T-helper 2 cell (primary cell): ENCODE measurements at regions not wholly inside any gene's neighbourhood (a gene's known extent, or its start where the extent isn't known, plus 50 kb on each side); places are given as distances from the start of the nearest gene placed in this dataset.
A peak's percentile ranks its signal among the peaks of the same experiment; 100 is the strongest.
"Not testable (repeated sequence)": the region's sequence is repeated elsewhere in the genome, so short reads cannot be mapped to it uniquely, and the experiment has no call there.

Experiments used
- DNase-seq, 5 experiments: peaks; one replicate each; pipeline versions ENCODE4 v3.0.0 to v3.0.0-alpha.2; 2012 to 2022

- not testable (repeated sequence) for DNase-seq
Measured at GRCh38 chr9:85792057-85792456, 50.3 kb upstream of the AGTPBP1 start.

GRCh38 chr9:85802978-85803695 is 61.4 kb upstream of the AGTPBP1 start:
- peak in 3 of 5 experiments; percentile 29 to 45 (median 35) for DNase-seq

DNA sequence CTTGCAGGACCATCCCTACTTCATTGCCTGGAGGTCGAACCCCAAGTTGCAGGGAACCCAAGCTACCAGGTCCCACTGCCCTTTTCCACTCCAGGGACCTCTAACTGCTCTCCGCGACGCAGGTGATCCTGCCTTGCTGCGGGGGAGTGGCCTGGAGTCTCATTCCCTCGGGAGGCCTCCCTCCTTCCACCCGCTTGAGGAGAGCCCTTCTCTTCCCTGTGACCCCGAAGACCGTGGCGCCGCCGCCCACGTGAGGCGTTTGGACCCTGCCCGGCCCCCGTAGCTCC is 63.0 kb upstream of the AGTPBP1 start:
- DNase-seq, result not testable (repeated sequence)

DNA sequence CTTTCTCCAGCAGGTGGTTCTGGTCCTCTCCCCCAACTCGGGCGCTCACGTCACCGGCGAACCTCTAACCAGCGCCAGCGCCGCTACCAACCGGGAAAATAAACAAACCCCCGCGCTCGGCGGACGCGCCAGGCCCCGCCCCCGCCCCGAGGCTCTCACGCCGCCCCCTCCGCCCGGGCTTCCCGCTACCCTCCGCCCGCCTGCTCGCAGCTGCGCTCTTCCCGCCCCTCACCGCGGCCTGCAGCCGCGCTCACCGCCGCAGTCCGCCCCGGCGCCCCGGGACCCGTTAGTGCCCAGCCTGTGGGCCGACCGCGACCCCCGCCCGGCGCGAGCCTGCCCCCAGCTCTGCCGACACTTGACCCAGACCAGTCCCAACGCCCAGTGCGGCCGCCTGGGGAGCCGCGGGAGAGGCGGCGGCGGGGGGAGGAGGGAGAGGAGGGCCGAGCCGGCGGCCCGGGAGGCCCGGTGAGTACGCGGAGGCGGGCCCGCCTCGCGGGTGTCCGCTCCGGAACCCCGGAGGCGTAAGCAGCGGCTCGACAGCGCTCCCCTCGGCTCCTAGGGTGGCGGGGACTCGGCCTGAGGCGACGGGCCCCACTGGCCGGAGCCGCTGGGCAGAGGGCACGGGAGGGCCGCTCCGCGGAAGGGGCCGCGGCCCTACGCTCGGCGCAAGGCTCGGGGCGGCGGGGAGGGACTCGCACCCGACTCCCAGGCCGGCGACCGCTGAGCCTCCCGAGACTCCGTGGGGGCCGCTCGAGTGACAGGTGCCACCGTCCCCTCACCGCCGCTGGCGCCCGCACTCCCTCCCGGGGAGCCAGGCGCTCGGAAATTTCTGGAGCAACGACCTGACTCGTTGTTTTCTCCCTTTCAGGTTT is 63.6 kb upstream of the AGTPBP1 start:
- peak; percentile 48 to 85 (median 76) for DNase-seq

DNA sequence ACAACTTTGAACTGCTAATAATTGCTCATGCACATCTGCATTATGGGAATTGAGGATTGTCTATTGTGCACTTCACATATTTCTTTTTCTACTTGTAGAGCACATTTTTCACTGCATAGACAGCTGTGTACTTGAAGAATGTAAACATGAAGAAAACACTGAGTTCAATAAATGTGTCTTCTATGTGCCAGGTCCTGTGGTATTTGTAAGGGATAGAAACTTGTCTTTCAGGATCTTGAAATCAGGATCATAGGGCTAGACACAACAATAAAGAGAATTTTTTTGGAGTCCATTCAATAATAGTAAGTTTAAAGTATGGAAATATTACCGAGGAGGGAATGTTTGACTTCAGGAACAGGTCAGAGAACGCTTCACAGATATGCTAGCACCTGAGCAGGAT is 66.6 kb upstream of the AGTPBP1 start:
- not testable (repeated sequence) for DNase-seq

- not testable (repeated sequence) for DNase-seq
Measured at GRCh38 chr9:85813388-85813787, 71.6 kb upstream of the AGTPBP1 start.

DNA sequence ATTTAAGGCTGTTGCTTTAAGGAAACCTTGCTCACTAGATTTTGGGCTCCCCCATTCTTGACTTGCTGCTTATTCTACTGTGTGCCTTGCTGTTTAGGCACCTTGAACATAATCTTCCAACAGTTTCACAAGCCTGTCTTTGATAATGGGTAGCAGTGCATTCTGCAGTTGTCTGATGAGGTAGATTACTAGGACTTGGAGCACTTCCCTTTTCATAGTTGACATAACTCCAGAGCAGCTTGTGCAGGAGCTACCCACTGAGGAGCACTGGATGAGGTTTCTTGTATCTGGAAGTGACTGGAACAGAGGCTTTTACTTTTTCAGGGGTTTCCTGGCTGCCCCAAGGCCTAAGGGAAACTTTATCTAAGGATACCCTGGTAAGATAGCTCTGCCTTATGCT is 73.0 kb upstream of the AGTPBP1 start:
- not testable (repeated sequence) for DNase-seq

- peak in 1 of 5 experiments; percentile 30 for DNase-seq
Measured at GRCh38 chr9:85818971-85819370, 77.2 kb upstream of the AGTPBP1 start.

- not testable (repeated sequence) for DNase-seq
Measured at GRCh38 chr9:85820598-85820997, 78.8 kb upstream of the AGTPBP1 start.

DNA sequence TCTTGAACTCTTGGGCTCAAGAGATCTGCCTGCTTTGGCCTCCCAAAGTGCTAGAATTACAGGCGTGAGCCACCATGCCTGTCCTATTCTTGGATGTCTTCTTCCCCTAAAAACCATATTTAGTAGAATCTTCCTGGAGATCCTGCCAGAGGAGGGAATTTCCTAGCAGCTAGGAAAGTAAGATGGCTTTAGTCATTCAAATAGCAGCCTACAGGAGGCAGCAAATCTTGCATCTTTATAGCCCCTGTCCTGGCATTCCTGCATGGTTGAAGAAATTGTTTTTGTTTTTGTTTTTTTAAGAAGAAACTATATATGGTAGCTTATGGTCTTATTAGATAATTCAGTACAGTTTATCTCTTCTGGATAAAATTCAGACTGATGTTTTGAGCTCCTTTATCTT is 83.2 kb upstream of the AGTPBP1 start:
- not testable (repeated sequence) for DNase-seq

DNA sequence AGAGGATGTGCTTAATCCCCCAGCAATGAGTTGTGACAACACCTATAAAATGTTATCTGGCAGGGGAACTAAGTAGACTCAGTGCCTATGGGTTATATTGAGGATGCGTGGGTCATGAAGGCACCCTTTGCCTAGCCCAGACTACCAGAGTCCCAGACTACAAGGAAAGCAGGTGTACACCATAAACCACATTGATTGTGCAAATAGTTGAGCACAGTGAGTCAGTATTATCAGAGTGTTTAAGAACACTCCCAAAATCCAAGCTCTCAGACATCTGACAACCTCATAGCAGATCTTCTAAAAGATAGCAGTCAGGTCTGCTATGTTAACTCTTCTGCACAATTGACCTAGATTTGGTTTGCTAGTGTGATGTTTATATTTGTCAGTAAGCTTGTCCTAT is 92.8 kb upstream of the AGTPBP1 start:
- DNase-seq, result peak in 2 of 5 experiments; percentile 12 to 17

- DNase-seq, result not testable (repeated sequence)
Measured at GRCh38 chr9:85843949-85844348, 97.0 kb upstream of the NAA35 start.

DNA sequence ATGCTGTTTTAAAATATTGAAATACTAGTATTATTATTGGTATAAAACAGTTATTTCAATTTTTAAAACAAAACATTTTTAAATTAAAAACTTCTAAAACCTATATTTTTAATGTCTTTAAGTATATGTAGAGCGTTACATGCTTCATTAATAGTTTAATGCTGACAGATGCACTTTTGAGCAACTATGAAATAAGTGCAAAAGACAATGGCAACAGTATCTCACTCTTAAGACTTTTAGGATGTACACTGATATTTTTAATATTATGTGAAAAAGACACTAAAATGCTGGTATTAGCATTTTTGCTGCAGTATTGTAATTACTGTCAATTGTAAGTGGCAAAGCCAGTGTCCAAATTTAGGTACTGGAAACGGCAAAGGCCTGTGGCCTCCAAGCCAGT is 93.2 kb upstream of the NAA35 start:
- not testable (repeated sequence) for DNase-seq

- DNase-seq, result no peak
Measured at GRCh38 chr9:85858056-85858750, 82.7 kb upstream of the NAA35 start.

- no peak for DNase-seq
Measured at GRCh38 chr9:85859765-85860164, 81.2 kb upstream of the NAA35 start.

GRCh38 chr9:85861882-85862281 is 79.1 kb upstream of the NAA35 start:
- DNase-seq, result not testable (repeated sequence)

DNA sequence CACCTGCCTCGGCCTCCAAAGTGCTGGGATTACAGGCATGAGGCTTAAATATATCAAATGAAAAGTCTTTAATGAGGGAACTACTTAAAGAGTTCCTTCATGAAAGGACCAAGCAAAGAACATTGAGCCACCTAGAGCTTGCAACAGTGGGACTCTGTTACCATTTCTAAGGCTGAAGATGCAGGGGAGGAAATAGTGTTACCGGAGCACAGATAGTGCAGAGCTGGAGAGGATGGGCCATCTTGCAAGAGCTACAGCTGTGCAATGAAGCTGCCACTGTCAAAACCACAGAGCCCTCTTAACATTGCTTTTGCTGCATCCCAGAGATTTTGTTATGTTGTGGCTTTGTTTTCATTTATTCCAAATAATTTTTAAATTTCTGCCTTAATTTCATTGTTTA is 77.1 kb upstream of the NAA35 start:
- DNase-seq, result no peak

- DNase-seq, result no peak
Measured at GRCh38 chr9:85871008-85871407, 69.9 kb upstream of the NAA35 start.

- not testable (repeated sequence) for DNase-seq
Measured at GRCh38 chr9:85871683-85872082, 69.3 kb upstream of the NAA35 start.

- no peak for DNase-seq
Measured at GRCh38 chr9:85872463-85872862, 68.5 kb upstream of the NAA35 start.

DNA sequence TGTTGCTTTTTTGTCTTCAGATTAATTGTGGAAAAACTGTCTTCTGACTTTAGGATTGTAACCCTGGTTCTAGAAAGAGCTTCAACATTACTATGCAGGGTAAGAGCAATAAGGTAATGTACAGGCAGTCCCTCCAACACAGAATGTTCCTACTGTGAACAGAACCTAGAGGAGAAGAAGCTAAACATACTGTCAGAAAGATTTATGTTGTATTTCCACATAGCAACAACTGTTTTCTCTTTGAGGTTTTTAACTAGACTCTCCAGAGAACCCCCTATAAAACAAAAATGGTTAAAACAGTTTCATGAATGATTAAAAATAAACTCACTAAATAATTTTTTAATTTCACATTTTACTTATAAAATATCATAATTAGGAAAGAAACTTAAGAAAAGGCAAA is 64.3 kb upstream of the NAA35 start:
- DNase-seq, result no peak

- not testable (repeated sequence) for DNase-seq
Measured at GRCh38 chr9:85878872-85879597, 61.9 kb upstream of the NAA35 start.

GRCh38 chr9:85880507-85880906 is 60.4 kb upstream of the NAA35 start:
- not testable (repeated sequence) for DNase-seq
